Nephron progenitor cell (in vitro differentiated cells): ENCODE measurements at regions not wholly inside any gene's neighbourhood (a gene's known extent, or its start where the extent isn't known, plus 50 kb on each side); places are given as distances from the start of the nearest gene placed in this dataset.

Experiments used
- DNase-seq: peaks from one replicate; pipeline ENCODE4 v3.0.0; 2021
- H3K27ac Mint-ChIP-seq: 2 replicates; pipeline ENCODE4 v1.8.0; 2021; ENCODE audit warnings: mild to moderate bottlenecking, moderate library complexity, mixed read lengths
- H3K27me3 Mint-ChIP-seq: 2 replicates; pipeline ENCODE4 v1.8.0; 2021; ENCODE audit warnings: mild to moderate bottlenecking, low read depth, mixed read lengths; ENCODE audit not compliant: poor library complexity
- H3K36me3 Mint-ChIP-seq: 2 replicates; pipeline ENCODE4 v1.8.0; 2021; ENCODE audit warnings: low read depth, mixed read lengths
- H3K4me1 Mint-ChIP-seq: 2 replicates; pipeline ENCODE4 v1.8.0; 2021; ENCODE audit warnings: mixed read lengths
- H3K4me3 Mint-ChIP-seq: 2 replicates; pipeline ENCODE4 v1.8.0; 2021; ENCODE audit warnings: mild to moderate bottlenecking, moderate library complexity, mixed read lengths
- H3K9me3 Mint-ChIP-seq: 2 replicates; pipeline ENCODE4 v1.8.0; 2021; ENCODE audit warnings: mild to moderate bottlenecking, moderate library complexity, mixed read lengths
- CTCF ChIP-seq: fragments of 200-600 bp; sonication (generic); IDR thresholded peaks from 2 replicates; pipeline ENCODE4 v1.5.0; 2021; ENCODE audit warnings: antibody characterized with exemption

- Mint-ChIP-seq H3K27ac (no peak overlapping the region), H3K36me3 (no peaks in the 10 kb centered on the region), H3K4me3 (no peak overlapping the region), H3K27me3 (no peaks in the 10 kb centered on the region), H3K9me3 (no peaks in the 10 kb centered on the region), H3K4me1 (no peaks in the 10 kb centered on the region)
- DNase-seq = no peak
- no peak for TF ChIP-seq CTCF
Observed at GRCh38 chr10:108653531-108653930, 1269.8 kb downstream of the XPNPEP1 start.

- no peak for TF ChIP-seq CTCF
- Mint-ChIP-seq H3K27ac (no peak overlapping the region), H3K9me3 (peaks cover 15% of the 10 kb centered on the region), H3K36me3 (no peaks in the 10 kb centered on the region), H3K4me1 (no peaks in the 10 kb centered on the region), H3K4me3 (no peak overlapping the region), H3K27me3 (peaks cover 6% of the 10 kb centered on the region)
- no peak for DNase-seq
Observed at GRCh38 chr10:108639010-108639409, 1284.3 kb downstream of the XPNPEP1 start.

GRCh38 chr10:108638225-108638624, 1285.1 kb downstream of the XPNPEP1 start:
- no peak overlapping the region for H3K27ac Mint-ChIP-seq
- no peak for DNase-seq
- no peak for TF ChIP-seq CTCF
- no peaks in the 10 kb centered on the region for H3K36me3 Mint-ChIP-seq
- peaks cover 6% of the 10 kb centered on the region for H3K27me3 Mint-ChIP-seq
- H3K9me3 Mint-ChIP-seq = peaks cover 15% of the 10 kb centered on the region
- H3K4me1 Mint-ChIP-seq = no peaks in the 10 kb centered on the region
- no peak overlapping the region for H3K4me3 Mint-ChIP-seq

GRCh38 chr10:108633046-108633445, 1290.3 kb downstream of the XPNPEP1 start:
- Mint-ChIP-seq H3K27ac (no peak overlapping the region), H3K4me1 (peaks cover 23% of the 10 kb centered on the region), H3K36me3 (no peaks in the 10 kb centered on the region), H3K9me3 (peaks cover 15% of the 10 kb centered on the region), H3K27me3 (peaks cover 9% of the 10 kb centered on the region), H3K4me3 (no peak overlapping the region)
- no peak for DNase-seq
- TF ChIP-seq CTCF = no peak

- Mint-ChIP-seq H3K27me3 (peaks cover 9% of the 10 kb centered on the region), H3K36me3 (no peaks in the 10 kb centered on the region), H3K9me3 (peaks cover 9% of the 10 kb centered on the region), H3K4me1 (peaks cover 23% of the 10 kb centered on the region), H3K4me3 (peak overlapping the region; percentile 18), H3K27ac (peak overlapping the region; percentile 4)
- TF ChIP-seq CTCF = no peak
- peak; percentile 10 for DNase-seq
Observed at GRCh38 chr10:108632144-108632543, 1291.2 kb downstream of the XPNPEP1 start.

GRCh38 chr10:108631332-108631731, 1292.0 kb downstream of the XPNPEP1 start:
- no peak for DNase-seq
- Mint-ChIP-seq H3K27ac (no peak overlapping the region), H3K4me1 (peaks cover 23% of the 10 kb centered on the region), H3K27me3 (peaks cover 6% of the 10 kb centered on the region), H3K4me3 (no peak overlapping the region), H3K36me3 (no peaks in the 10 kb centered on the region), H3K9me3 (peaks cover 5% of the 10 kb centered on the region)
- no peak for TF ChIP-seq CTCF
